HepG2 (cell line): ENCODE measurements at regions not wholly inside any gene's neighbourhood (a gene's known extent, or its start where the extent isn't known, plus 50 kb on each side); places are given as distances from the start of the nearest gene placed in this dataset.

Experiments used
- CEBPB ChIP-seq: IDR thresholded peaks from 2 replicates; pipeline ENCODE4 v1.6.1; 2011; ENCODE audit warnings: low read depth, low read length, improper control_type of control experiment, borderline replicate concordance
- FOXK2 ChIP-seq: fragments of 450-650 bp; IDR thresholded peaks from 2 replicates; pipeline ENCODE4 v1.6.1; 2016
- ZNF781 ChIP-seq: sonication (generic); formaldehyde crosslinking; IDR thresholded peaks from 2 replicates; pipeline ENCODE4 v1.5.1; 2020; ENCODE audit warnings: borderline replicate concordance, mild to moderate bottlenecking, missing genetic modification reagents; ENCODE audit errors: not compliant biosample characterization

GRCh38 chr6:134413241-134413643, 95.3 kb upstream of the SGK1 start:
- TF ChIP-seq ZNF781 (no peak), CEBPB (no peak), FOXK2 (no peak)
